ENCODE measurements at regions not wholly inside any gene's neighbourhood (a gene's known extent, or its start where the extent isn't known, plus 50 kb on each side); places are given as distances from the start of the nearest gene placed in this dataset.
"Not testable (repeated sequence)": the region's sequence is repeated elsewhere in the genome, so short reads cannot be mapped to it uniquely, and the experiment has no call there.

GRCh38 chr11:39363571-39363970 is 2095.9 kb downstream of the LRRC4C start:
- Histone ChIP-seq H3K9me3 (replicated peaks) (no peaks in the 10 kb centered on the region), H3K4me3 (no peak overlapping the region), H3K27ac (no peak overlapping the region), H3K4me1 (no peaks in the 10 kb centered on the region), H3K27me3 (peaks cover 4% of the 10 kb centered on the region; the same call in 1 of the 2 replicates), H3K36me3 (no peaks in the 10 kb centered on the region)
- DNase-seq = no peak

GRCh38 chr11:39361557-39361956 is 2097.9 kb downstream of the LRRC4C start:
- no peak overlapping the region for H3K4me3 ChIP-seq
- H3K4me1 ChIP-seq = no peaks in the 10 kb centered on the region
- H3K36me3 ChIP-seq = no peaks in the 10 kb centered on the region
- no peaks in the 10 kb centered on the region for H3K9me3 ChIP-seq (replicated peaks)
- no peak overlapping the region for H3K27ac ChIP-seq
- peak in 1 of 2 experiments; percentile 5 for DNase-seq
- H3K27me3 ChIP-seq = no peaks in the 10 kb centered on the region

GRCh38 chr11:39345834-39346442 is 2113.5 kb downstream of the LRRC4C start:
- Histone ChIP-seq H3K4me3 (no peak overlapping the region), H3K27me3 (0 out of 2 replicates have a peak, but pooled peaks cover 3% of the 10 kb centered on the region), H3K9me3 (replicated peaks) (no peaks in the 10 kb centered on the region), H3K36me3 (no peaks in the 10 kb centered on the region), H3K4me1 (no peaks in the 10 kb centered on the region), H3K27ac (no peak overlapping the region)
- peak in 1 of 2 experiments; percentile 27 for DNase-seq

- Histone ChIP-seq H3K27me3 (0 out of 2 replicates have a peak, but pooled peaks cover 3% of the 10 kb centered on the region), H3K27ac (no peak overlapping the region), H3K4me1 (no peaks in the 10 kb centered on the region), H3K36me3 (no peaks in the 10 kb centered on the region), H3K9me3 (replicated peaks) (no peaks in the 10 kb centered on the region), H3K4me3 (no peak overlapping the region)
- no peak for DNase-seq
Observed at GRCh38 chr11:39341461-39341860, 2118.0 kb downstream of the LRRC4C start.

GRCh38 chr11:39333006-39333405 is 2126.4 kb downstream of the LRRC4C start:
- not testable (repeated sequence) for H3K9me3 ChIP-seq (replicated peaks); H3K4me3 ChIP-seq

GRCh38 chr11:39327302-39327701 is 2132.2 kb downstream of the LRRC4C start:
- H3K4me3 ChIP-seq = no peak overlapping the region
- no peak overlapping the region for H3K27ac ChIP-seq
- DNase-seq = no peak
- no peaks in the 10 kb centered on the region for H3K27me3 ChIP-seq
- no peaks in the 10 kb centered on the region for H3K9me3 ChIP-seq (replicated peaks)
- no peaks in the 10 kb centered on the region for H3K36me3 ChIP-seq
- H3K4me1 ChIP-seq = no peaks in the 10 kb centered on the region

More at GRCh38 chr11:39333006-39333405, 2126.4 kb downstream of the LRRC4C start:
- not testable (repeated sequence) for DNase-seq, H3K36me3 ChIP-seq, H3K27me3 ChIP-seq, H3K27ac ChIP-seq, H3K4me1 ChIP-seq

GRCh38 chr11:39311888-39312287 is 2147.6 kb downstream of the LRRC4C start:
- not testable (repeated sequence) for H3K9me3 ChIP-seq (replicated peaks); H3K27me3 ChIP-seq; H3K4me1 ChIP-seq; DNase-seq; H3K36me3 ChIP-seq; H3K27ac ChIP-seq; H3K4me3 ChIP-seq

GRCh38 chr11:39304586-39304985 is 2154.9 kb downstream of the LRRC4C start:
- H3K27me3 ChIP-seq = no peaks in the 10 kb centered on the region
- no peaks in the 10 kb centered on the region for H3K36me3 ChIP-seq
- no peak overlapping the region for H3K4me3 ChIP-seq
- no peak overlapping the region for H3K27ac ChIP-seq
- no peaks in the 10 kb centered on the region for H3K4me1 ChIP-seq
- H3K9me3 ChIP-seq (replicated peaks) = no peaks in the 10 kb centered on the region
- DNase-seq = no peak

- Histone ChIP-seq H3K9me3 (replicated peaks) (no peaks in the 10 kb centered on the region; the same call in 1 of the 2 replicates), H3K27ac (no peak overlapping the region), H3K27me3 (no peaks in the 10 kb centered on the region), H3K36me3 (no peaks in the 10 kb centered on the region), H3K4me3 (no peak overlapping the region), H3K4me1 (no peaks in the 10 kb centered on the region)
- DNase-seq = no peak
Observed at GRCh38 chr11:39294648-39295047, 2164.8 kb downstream of the LRRC4C start.

- H3K36me3 ChIP-seq = no peaks in the 10 kb centered on the region
- H3K4me1 ChIP-seq = no peaks in the 10 kb centered on the region
- DNase-seq = no peak
- H3K27me3 ChIP-seq = no peaks in the 10 kb centered on the region
- H3K27ac ChIP-seq = no peak overlapping the region
- H3K4me3 ChIP-seq = no peak overlapping the region
- H3K9me3 ChIP-seq (replicated peaks) = no peaks in the 10 kb centered on the region
Observed at GRCh38 chr11:39288011-39288410, 2171.4 kb downstream of the LRRC4C start.

- no peak for DNase-seq
Observed at GRCh38 chr11:39268176-39268690, 2191.2 kb downstream of the LRRC4C start.

GRCh38 chr11:39255648-39256047 is 2203.8 kb downstream of the LRRC4C start:
- Histone ChIP-seq H3K36me3 (no peaks in the 10 kb centered on the region), H3K4me1 (no peaks in the 10 kb centered on the region), H3K27ac (no peak overlapping the region), H3K4me3 (no peak overlapping the region), H3K9me3 (replicated peaks) (no peaks in the 10 kb centered on the region; the same call in 1 of the 2 replicates), H3K27me3 (no peaks in the 10 kb centered on the region)
- DNase-seq = no peak

More at GRCh38 chr11:39268176-39268690, 2191.2 kb downstream of the LRRC4C start:
- Histone ChIP-seq H3K27me3 (peaks cover 4% of the 10 kb centered on the region; the same call in 1 of the 2 replicates), H3K4me3 (no peak overlapping the region), H3K36me3 (no peaks in the 10 kb centered on the region), H3K4me1 (no peaks in the 10 kb centered on the region), H3K27ac (no peak overlapping the region), H3K9me3 (replicated peaks) (no peaks in the 10 kb centered on the region)

GRCh38 chr11:39249566-39250365 is 2209.7 kb downstream of the LRRC4C start:
- H3K4me1 ChIP-seq = no peaks in the 10 kb centered on the region
- H3K9me3 ChIP-seq (replicated peaks) = no peaks in the 10 kb centered on the region
- no peaks in the 10 kb centered on the region for H3K36me3 ChIP-seq
- H3K27me3 ChIP-seq = no peaks in the 10 kb centered on the region
- no peak overlapping the region for H3K4me3 ChIP-seq
- DNase-seq = no peak
- no peak overlapping the region for H3K27ac ChIP-seq

- no peaks in the 10 kb centered on the region for H3K9me3 ChIP-seq (replicated peaks)
- no peak overlapping the region for H3K27ac ChIP-seq
Observed at GRCh38 chr11:39247570-39248137, 2211.8 kb downstream of the LRRC4C start.

GRCh38 chr11:39239553-39239952 is 2219.9 kb downstream of the LRRC4C start:
- no peaks in the 10 kb centered on the region for H3K36me3 ChIP-seq
- H3K4me3 ChIP-seq = no peak overlapping the region
- no peaks in the 10 kb centered on the region; the same call in 1 of the 2 replicates for H3K27me3 ChIP-seq
- H3K9me3 ChIP-seq (replicated peaks) = no peaks in the 10 kb centered on the region
- DNase-seq = no peak
- no peak overlapping the region for H3K27ac ChIP-seq
- no peaks in the 10 kb centered on the region for H3K4me1 ChIP-seq

More at GRCh38 chr11:39247570-39248137, 2211.8 kb downstream of the LRRC4C start:
- no peaks in the 10 kb centered on the region for H3K4me1 ChIP-seq
- H3K27me3 ChIP-seq = no peaks in the 10 kb centered on the region
- DNase-seq = no peak
- H3K36me3 ChIP-seq = no peaks in the 10 kb centered on the region
- H3K4me3 ChIP-seq = no peak overlapping the region

Measured in SJCRH30 (cell line).